ENCODE measurements at regions not wholly inside any gene's neighbourhood (a gene's known extent, or its start where the extent isn't known, plus 50 kb on each side); places are given as distances from the start of the nearest gene placed in this dataset.

DNA sequence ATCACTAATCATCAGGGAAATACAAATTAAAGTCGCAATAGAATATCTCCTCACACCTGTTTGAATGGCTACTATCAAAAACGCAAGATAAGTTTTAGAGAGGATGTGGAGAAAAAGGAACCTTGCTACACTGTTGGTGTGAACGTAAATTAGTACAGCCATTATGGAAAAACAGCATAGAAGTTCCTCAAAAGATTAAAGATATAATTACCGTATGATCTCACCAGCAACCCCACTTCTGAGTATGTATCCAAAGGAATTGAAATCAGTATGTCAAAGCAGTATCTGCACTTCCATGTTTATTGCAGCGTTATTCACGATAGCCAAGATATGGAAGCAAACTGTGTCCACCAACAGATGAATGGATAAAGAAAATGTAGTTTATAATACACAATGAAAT lies 164.4 kb downstream of the ZNF365 start:
- Histone ChIP-seq H3K9me2 (replicated peaks; ENCODE audit: low read length) (no peaks in the 10 kb centered on the region), H3K27me3 (ENCODE audit: low read length) (0 out of 2 replicates have a peak, but pooled peaks cover 5% of the 10 kb centered on the region), H4K20me1 (ENCODE audit: low read length) (no peaks in the 10 kb centered on the region), H3K4me2 (ENCODE audit: low read length) (no peak overlapping the region), H3K36me3 (ENCODE audit: low read depth, low read length) (no peaks in the 10 kb centered on the region), H3K79me2 (ENCODE audit: low read length) (no peaks in the 10 kb centered on the region), H3F3A (ENCODE audit: low read length, unreplicated experiment) (no peaks in the 10 kb centered on the region), H3K27ac (ENCODE audit: low read length) (no peak overlapping the region), H3K4me1 (ENCODE audit: insufficient read depth, low read length) (no peaks in the 10 kb centered on the region), H3K4me3 (ENCODE audit: low read length) (no peak overlapping the region), H2AFZ (ENCODE audit: low read length) (no peak overlapping the region), H3K9ac (ENCODE audit: low read length) (no peak overlapping the region), H3K9me3 (ENCODE audit: low read length) (no peaks in the 10 kb centered on the region)
- TF ChIP-seq EZH2 (IDR thresholded peaks at IDR 0.05; ENCODE audit: low read length, unreplicated experiment): no peak
- no peak for TF ChIP-seq EZH2phosphoT487 (IDR thresholded peaks at IDR 0.05; ENCODE audit: borderline replicate concordance, low read length)
- TF ChIP-seq, protein P1, sequence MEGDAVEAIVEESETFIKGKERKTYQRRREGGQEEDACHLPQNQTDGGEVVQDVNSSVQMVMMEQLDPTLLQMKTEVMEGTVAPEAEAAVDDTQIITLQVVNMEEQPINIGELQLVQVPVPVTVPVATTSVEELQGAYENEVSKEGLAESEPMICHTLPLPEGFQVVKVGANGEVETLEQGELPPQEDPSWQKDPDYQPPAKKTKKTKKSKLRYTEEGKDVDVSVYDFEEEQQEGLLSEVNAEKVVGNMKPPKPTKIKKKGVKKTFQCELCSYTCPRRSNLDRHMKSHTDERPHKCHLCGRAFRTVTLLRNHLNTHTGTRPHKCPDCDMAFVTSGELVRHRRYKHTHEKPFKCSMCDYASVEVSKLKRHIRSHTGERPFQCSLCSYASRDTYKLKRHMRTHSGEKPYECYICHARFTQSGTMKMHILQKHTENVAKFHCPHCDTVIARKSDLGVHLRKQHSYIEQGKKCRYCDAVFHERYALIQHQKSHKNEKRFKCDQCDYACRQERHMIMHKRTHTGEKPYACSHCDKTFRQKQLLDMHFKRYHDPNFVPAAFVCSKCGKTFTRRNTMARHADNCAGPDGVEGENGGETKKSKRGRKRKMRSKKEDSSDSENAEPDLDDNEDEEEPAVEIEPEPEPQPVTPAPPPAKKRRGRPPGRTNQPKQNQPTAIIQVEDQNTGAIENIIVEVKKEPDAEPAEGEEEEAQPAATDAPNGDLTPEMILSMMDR (conservative IDR thresholded peaks at IDR 0.05; ENCODE audit: low read depth, low read length): no peak
- no peak for DNase-seq
- no TSS peak for BruUV-seq (replicated peaks)
- no peak for ATAC-seq
- POLR2A ChIA-PET (ENCODE audit: unreplicated experiment): no interaction called here
- intact Hi-C loops (cut with micrococcal nuclease): no loop called here
- CTCF ChIA-PET: no interaction called here

DNA sequence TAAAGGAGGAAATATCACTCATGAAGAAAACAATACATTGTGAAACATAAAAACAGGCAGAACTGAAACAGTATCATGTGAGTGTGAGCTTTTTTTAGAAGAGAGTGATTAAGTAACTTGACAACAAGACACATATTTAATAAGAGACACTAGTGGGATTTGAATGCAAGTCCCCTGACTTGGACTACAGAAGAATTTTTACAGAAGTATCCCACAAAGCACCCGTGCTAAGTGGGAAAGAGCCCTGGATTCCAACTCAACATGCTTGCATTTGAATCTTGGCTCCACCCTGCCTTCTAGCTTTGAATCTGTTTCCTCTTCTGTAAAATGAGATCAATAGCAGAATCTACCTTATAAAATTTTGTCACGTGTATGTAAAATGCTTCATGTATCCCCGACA lies 166.2 kb downstream of the ZNF365 start:
- Histone ChIP-seq H3K9ac (ENCODE audit: low read length) (no peak overlapping the region), H3K36me3 (ENCODE audit: low read depth, low read length) (no peaks in the 10 kb centered on the region), H3K9me2 (replicated peaks; ENCODE audit: low read length) (no peaks in the 10 kb centered on the region), H4K20me1 (ENCODE audit: low read length) (no peaks in the 10 kb centered on the region), H3K79me2 (ENCODE audit: low read length) (no peaks in the 10 kb centered on the region), H3K4me2 (ENCODE audit: low read length) (no peak overlapping the region), H3F3A (ENCODE audit: low read length, unreplicated experiment) (no peaks in the 10 kb centered on the region), H3K4me3 (ENCODE audit: low read length) (no peak overlapping the region), H3K9me3 (ENCODE audit: low read length) (no peaks in the 10 kb centered on the region), H2AFZ (ENCODE audit: low read length) (no peak overlapping the region), H3K27ac (ENCODE audit: low read length) (no peak overlapping the region), H3K4me1 (ENCODE audit: insufficient read depth, low read length) (no peaks in the 10 kb centered on the region), H3K27me3 (ENCODE audit: low read length) (0 out of 2 replicates have a peak, but pooled peaks cover 5% of the 10 kb centered on the region)
- DNase-seq (no peak), ATAC-seq (no peak)
- POLR2A ChIA-PET (ENCODE audit: unreplicated experiment): no interaction called here
- CTCF ChIA-PET: no interaction called here
- TF ChIP-seq EZH2phosphoT487 (IDR thresholded peaks at IDR 0.05; ENCODE audit: borderline replicate concordance, low read length) (no peak), EZH2 (IDR thresholded peaks at IDR 0.05; ENCODE audit: low read length, unreplicated experiment) (no peak)
- TF ChIP-seq, protein P1 (conservative IDR thresholded peaks at IDR 0.05; ENCODE audit: low read depth, low read length): no peak
- no TSS peak for BruUV-seq (replicated peaks)
- intact Hi-C loops (cut with micrococcal nuclease): no loop called here

- H3K9ac ChIP-seq (ENCODE audit: low read length): no peak overlapping the region
- no peak overlapping the region for H3K27ac ChIP-seq (ENCODE audit: low read length)
- no peaks in the 10 kb centered on the region for H3K4me1 ChIP-seq (ENCODE audit: insufficient read depth, low read length)
- no TSS peak for BruUV-seq (replicated peaks)
- no peaks in the 10 kb centered on the region for H3K9me3 ChIP-seq (ENCODE audit: low read length)
- no peaks in the 10 kb centered on the region for H3K9me2 ChIP-seq (replicated peaks; ENCODE audit: low read length)
- POLR2A ChIA-PET (ENCODE audit: unreplicated experiment): no interaction called here
- no peaks in the 10 kb centered on the region for H4K20me1 ChIP-seq (ENCODE audit: low read length)
- TF ChIP-seq EZH2phosphoT487 (IDR thresholded peaks at IDR 0.05; ENCODE audit: borderline replicate concordance, low read length) (no peak), EZH2 (IDR thresholded peaks at IDR 0.05; ENCODE audit: low read length, unreplicated experiment) (no peak)
- TF ChIP-seq, protein P1 (conservative IDR thresholded peaks at IDR 0.05; ENCODE audit: low read depth, low read length): no peak
- H3K27me3 ChIP-seq (ENCODE audit: low read length): 0 out of 2 replicates have a peak, but pooled peaks cover 5% of the 10 kb centered on the region
- H3K79me2 ChIP-seq (ENCODE audit: low read length): no peaks in the 10 kb centered on the region
- no peak for DNase-seq
- no peaks in the 10 kb centered on the region for H3F3A ChIP-seq (ENCODE audit: low read length, unreplicated experiment)
- CTCF ChIA-PET: no interaction called here
- H3K36me3 ChIP-seq (ENCODE audit: low read depth, low read length): no peaks in the 10 kb centered on the region
- no peak overlapping the region for H3K4me3 ChIP-seq (ENCODE audit: low read length)
- H3K4me2 ChIP-seq (ENCODE audit: low read length): no peak overlapping the region
- no peak for ATAC-seq
- intact Hi-C loops (cut with micrococcal nuclease): no loop called here
- no peak overlapping the region for H2AFZ ChIP-seq (ENCODE audit: low read length)
These were observed 167.6 kb downstream of the ZNF365 start for GRCh38 chr10:62541811-62542210.
